SK-N-SH treated with all-trans-retinoic acid at 6 μM for 48 hours (cell line): ENCODE measurements at regions not wholly inside any gene's neighbourhood (a gene's known extent, or its start where the extent isn't known, plus 50 kb on each side); places are given as distances from the start of the nearest gene placed in this dataset.

ENCODE experiments used
- ATAC-seq: fragments of 200-7000 bp; cut with Tn5 transposase; 3 replicates; pipeline ENCODE4 v1.9.1; 2020; ENCODE audit warnings: mild to moderate bottlenecking, moderate library complexity
- ARNTL ChIP-seq: fragments of 450-650 bp; formaldehyde crosslinking; IDR thresholded peaks from 2 replicates; pipeline ENCODE4 v1.5.0; 2020; ENCODE audit warnings: low read depth, mild to moderate bottlenecking, moderate library complexity, borderline replicate concordance
- CSDC2 ChIP-seq: fragments of 250-450 bp; sonication (Bioruptor Pico); IDR thresholded peaks from 2 replicates; pipeline ENCODE4 v1.5.0; 2020; ENCODE audit warnings: mild to moderate bottlenecking, moderate library complexity
- ESRRG ChIP-seq: fragments of 250-450 bp; sonication (Bioruptor Pico); IDR thresholded peaks from 2 replicates; pipeline ENCODE4 v1.6.1; 2021; ENCODE audit warnings: mild to moderate bottlenecking
- GLIS3 ChIP-seq: fragments of 250-450 bp; sonication (Bioruptor Pico); IDR thresholded peaks from 2 replicates; pipeline ENCODE4 v1.5.0; 2020; ENCODE audit warnings: mild to moderate bottlenecking, moderate library complexity
- ISL1 ChIP-seq: fragments of 250-450 bp; sonication (Bioruptor Pico); IDR thresholded peaks from 2 replicates; pipeline ENCODE4 v2.1.2; 2022; ENCODE audit warnings: mild to moderate bottlenecking, moderate library complexity
- OSR1 ChIP-seq: fragments of 250-450 bp; sonication (Bioruptor Pico); IDR thresholded peaks from 2 replicates; pipeline ENCODE4 v1.8.0; 2022; ENCODE audit warnings: moderate library complexity, mild to moderate bottlenecking, inconsistent platforms
- PPARA ChIP-seq: fragments of 250-450 bp; sonication (Bioruptor Pico); IDR thresholded peaks from 2 replicates; pipeline ENCODE4 v1.5.0; 2020; ENCODE audit warnings: mild to moderate bottlenecking, borderline replicate concordance
- RARB ChIP-seq: fragments of 250-450 bp; sonication (Bioruptor Pico); IDR thresholded peaks from 2 replicates; pipeline ENCODE4 v1.8.0; 2021; ENCODE audit warnings: mild to moderate bottlenecking, moderate library complexity
- SNAI2 ChIP-seq: fragments of 250-450 bp; sonication (Bioruptor Pico); IDR thresholded peaks from 2 replicates; pipeline ENCODE4 v1.5.0; 2020; ENCODE audit warnings: mild to moderate bottlenecking, moderate library complexity
- TCF4 ChIP-seq: fragments of 250-450 bp; sonication (Bioruptor Pico); IDR thresholded peaks from 2 replicates; pipeline ENCODE4 v1.8.0; 2021; ENCODE audit warnings: mild to moderate bottlenecking, moderate library complexity, borderline replicate concordance
- TOX ChIP-seq: fragments of 250-450 bp; sonication (Bioruptor Pico); IDR thresholded peaks from 2 replicates; pipeline ENCODE4 v1.8.0; 2021; ENCODE audit warnings: mild to moderate bottlenecking, moderate library complexity, borderline replicate concordance
- ZFP3 ChIP-seq: fragments of 250-450 bp; sonication (Bioruptor Pico); IDR thresholded peaks from 2 replicates; pipeline ENCODE4 v1.5.0; 2020; ENCODE audit warnings: mild to moderate bottlenecking, moderate library complexity
- ZFP30 ChIP-seq: fragments of 450-650 bp; formaldehyde crosslinking; IDR thresholded peaks from 2 replicates; pipeline ENCODE4 v1.5.0; 2022; ENCODE audit warnings: mild to moderate bottlenecking, moderate library complexity
- ZNF565 ChIP-seq: fragments of 450-650 bp; formaldehyde crosslinking; conservative IDR thresholded peaks from 2 replicates; pipeline ENCODE4 v1.5.0; 2020; ENCODE audit warnings: low read depth, mild to moderate bottlenecking, moderate library complexity
- ZNF70 ChIP-seq: fragments of 450-650 bp; formaldehyde crosslinking; IDR thresholded peaks from 2 replicates; pipeline ENCODE4 v1.5.0; 2020; ENCODE audit warnings: mild to moderate bottlenecking, moderate library complexity
- ZNF8 ChIP-seq: fragments of 450-650 bp; formaldehyde crosslinking; IDR thresholded peaks from 2 replicates; pipeline ENCODE4 v1.5.0; 2020; ENCODE audit warnings: mild to moderate bottlenecking, moderate library complexity
- TF ChIP-seq, protein P1 (sequence below): fragments of 250-450 bp; sonication (Bioruptor Pico); IDR thresholded peaks from 2 replicates; pipeline ENCODE4 v1.8.0; 2020; ENCODE audit warnings: mild to moderate bottlenecking, moderate library complexity, borderline replicate concordance
- TF ChIP-seq, protein P2 (sequence below): fragments of 250-450 bp; sonication (Bioruptor Pico); IDR thresholded peaks from 2 replicates; pipeline ENCODE4 v1.5.1; 2021; ENCODE audit warnings: mild to moderate bottlenecking, moderate library complexity
- TF ChIP-seq, protein P3 (sequence below): fragments of 250-450 bp; sonication (Bioruptor Pico); IDR thresholded peaks from 2 replicates; pipeline ENCODE4 v1.5.0; 2020; ENCODE audit warnings: mild to moderate bottlenecking, moderate library complexity
- TF ChIP-seq, protein P4 (sequence below): fragments of 250-450 bp; sonication (Bioruptor Pico); IDR thresholded peaks from 2 replicates; pipeline ENCODE4 v1.5.1; 2020; ENCODE audit warnings: low read depth, mild to moderate bottlenecking, moderate library complexity

DNA sequence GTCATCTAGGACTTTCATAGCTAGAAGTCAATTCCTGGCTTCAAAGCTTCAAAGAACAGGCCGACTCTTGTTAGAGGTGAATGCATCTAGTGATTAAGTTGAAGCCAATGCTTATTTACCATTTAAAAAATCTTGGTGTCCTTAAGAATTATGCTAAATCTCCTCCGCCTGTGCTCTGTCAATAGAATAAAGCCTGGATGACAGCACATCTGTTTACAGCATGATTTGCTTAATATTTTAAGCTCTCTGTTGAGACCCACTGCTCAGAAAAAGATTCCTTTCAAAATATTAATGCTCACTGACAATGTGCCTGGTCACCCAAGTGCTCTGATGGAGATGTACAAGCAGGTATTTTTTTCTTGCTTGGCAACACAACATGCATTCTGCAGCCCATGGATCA, 649.1 kb upstream of the USP24 start:
- TF ChIP-seq ISL1 (CRISPR knock-in tag): no peak
- ATAC-seq: no peak

DNA sequence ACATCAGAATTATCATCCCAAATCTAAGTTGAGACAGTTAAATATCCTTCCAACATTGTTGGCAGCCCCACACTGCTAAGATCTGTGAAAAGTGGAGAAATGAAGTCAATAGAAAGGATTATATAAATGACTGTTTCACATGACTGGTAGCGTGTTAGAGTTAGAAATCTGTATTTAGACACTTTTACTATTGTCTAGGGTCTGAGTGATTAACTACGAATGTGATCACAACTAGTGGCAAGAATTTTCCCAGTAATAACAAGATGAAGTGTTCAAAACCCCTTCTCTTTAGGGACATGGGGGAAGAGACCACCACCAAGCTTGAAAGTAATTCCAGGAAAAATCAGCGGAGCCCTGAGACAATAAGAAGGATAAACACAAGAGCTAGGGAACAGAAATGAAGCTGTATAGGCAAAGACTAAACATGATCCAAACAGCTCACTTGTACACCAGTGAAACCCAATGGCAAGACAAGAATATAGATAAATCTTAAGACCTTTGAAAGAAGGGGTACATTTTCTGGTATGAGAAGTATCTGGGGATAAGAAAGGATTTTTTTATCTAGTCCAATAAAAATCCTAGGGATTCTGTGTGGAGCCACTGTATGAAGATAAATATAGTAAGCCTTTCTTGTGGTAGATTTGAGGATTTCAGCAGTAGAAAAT, 646.6 kb upstream of the USP24 start:
- no peak for TF ChIP-seq ZNF565
- no peak for TF ChIP-seq ARNTL (CRISPR knock-in tag)
- TF ChIP-seq, protein P1, sequence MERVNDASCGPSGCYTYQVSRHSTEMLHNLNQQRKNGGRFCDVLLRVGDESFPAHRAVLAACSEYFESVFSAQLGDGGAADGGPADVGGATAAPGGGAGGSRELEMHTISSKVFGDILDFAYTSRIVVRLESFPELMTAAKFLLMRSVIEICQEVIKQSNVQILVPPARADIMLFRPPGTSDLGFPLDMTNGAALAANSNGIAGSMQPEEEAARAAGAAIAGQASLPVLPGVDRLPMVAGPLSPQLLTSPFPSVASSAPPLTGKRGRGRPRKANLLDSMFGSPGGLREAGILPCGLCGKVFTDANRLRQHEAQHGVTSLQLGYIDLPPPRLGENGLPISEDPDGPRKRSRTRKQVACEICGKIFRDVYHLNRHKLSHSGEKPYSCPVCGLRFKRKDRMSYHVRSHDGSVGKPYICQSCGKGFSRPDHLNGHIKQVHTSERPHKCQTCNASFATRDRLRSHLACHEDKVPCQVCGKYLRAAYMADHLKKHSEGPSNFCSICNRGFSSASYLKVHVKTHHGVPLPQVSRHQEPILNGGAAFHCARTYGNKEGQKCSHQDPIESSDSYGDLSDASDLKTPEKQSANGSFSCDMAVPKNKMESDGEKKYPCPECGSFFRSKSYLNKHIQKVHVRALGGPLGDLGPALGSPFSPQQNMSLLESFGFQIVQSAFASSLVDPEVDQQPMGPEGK (CRISPR knock-in tag): no peak
- TF ChIP-seq ESRRG (CRISPR knock-in tag): no peak
- TF ChIP-seq, protein P2, sequence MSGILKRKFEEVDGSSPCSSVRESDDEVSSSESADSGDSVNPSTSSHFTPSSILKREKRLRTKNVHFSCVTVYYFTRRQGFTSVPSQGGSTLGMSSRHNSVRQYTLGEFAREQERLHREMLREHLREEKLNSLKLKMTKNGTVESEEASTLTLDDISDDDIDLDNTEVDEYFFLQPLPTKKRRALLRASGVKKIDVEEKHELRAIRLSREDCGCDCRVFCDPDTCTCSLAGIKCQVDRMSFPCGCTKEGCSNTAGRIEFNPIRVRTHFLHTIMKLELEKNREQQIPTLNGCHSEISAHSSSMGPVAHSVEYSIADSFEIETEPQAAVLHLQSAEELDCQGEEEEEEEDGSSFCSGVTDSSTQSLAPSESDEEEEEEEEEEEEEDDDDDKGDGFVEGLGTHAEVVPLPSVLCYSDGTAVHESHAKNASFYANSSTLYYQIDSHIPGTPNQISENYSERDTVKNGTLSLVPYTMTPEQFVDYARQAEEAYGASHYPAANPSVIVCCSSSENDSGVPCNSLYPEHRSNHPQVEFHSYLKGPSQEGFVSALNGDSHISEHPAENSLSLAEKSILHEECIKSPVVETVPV (CRISPR knock-in tag): no peak
- TF ChIP-seq, protein P3, sequence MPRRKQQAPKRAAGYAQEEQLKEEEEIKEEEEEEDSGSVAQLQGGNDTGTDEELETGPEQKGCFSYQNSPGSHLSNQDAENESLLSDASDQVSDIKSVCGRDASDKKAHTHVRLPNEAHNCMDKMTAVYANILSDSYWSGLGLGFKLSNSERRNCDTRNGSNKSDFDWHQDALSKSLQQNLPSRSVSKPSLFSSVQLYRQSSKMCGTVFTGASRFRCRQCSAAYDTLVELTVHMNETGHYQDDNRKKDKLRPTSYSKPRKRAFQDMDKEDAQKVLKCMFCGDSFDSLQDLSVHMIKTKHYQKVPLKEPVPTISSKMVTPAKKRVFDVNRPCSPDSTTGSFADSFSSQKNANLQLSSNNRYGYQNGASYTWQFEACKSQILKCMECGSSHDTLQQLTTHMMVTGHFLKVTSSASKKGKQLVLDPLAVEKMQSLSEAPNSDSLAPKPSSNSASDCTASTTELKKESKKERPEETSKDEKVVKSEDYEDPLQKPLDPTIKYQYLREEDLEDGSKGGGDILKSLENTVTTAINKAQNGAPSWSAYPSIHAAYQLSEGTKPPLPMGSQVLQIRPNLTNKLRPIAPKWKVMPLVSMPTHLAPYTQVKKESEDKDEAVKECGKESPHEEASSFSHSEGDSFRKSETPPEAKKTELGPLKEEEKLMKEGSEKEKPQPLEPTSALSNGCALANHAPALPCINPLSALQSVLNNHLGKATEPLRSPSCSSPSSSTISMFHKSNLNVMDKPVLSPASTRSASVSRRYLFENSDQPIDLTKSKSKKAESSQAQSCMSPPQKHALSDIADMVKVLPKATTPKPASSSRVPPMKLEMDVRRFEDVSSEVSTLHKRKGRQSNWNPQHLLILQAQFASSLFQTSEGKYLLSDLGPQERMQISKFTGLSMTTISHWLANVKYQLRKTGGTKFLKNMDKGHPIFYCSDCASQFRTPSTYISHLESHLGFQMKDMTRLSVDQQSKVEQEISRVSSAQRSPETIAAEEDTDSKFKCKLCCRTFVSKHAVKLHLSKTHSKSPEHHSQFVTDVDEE (CRISPR knock-in tag): no peak
- TF ChIP-seq GLIS3 (CRISPR knock-in tag): no peak
- TF ChIP-seq ISL1 (CRISPR knock-in tag): no peak
- no peak for TF ChIP-seq ZNF8 (CRISPR knock-in tag)
- TF ChIP-seq CSDC2 (CRISPR knock-in tag): no peak
- TF ChIP-seq RARB (CRISPR knock-in tag): no peak
- no peak for TF ChIP-seq TOX
- TF ChIP-seq ZNF70 (CRISPR knock-in tag): no peak
- no peak for TF ChIP-seq TCF4 (CRISPR knock-in tag)
- TF ChIP-seq, protein P4, sequence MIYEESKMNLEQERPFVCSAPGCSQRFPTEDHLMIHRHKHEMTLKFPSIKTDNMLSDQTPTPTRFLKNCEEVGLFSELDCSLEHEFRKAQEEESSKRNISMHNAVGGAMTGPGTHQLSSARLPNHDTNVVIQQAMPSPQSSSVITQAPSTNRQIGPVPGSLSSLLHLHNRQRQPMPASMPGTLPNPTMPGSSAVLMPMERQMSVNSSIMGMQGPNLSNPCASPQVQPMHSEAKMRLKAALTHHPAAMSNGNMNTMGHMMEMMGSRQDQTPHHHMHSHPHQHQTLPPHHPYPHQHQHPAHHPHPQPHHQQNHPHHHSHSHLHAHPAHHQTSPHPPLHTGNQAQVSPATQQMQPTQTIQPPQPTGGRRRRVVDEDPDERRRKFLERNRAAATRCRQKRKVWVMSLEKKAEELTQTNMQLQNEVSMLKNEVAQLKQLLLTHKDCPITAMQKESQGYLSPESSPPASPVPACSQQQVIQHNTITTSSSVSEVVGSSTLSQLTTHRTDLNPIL (CRISPR knock-in tag): no peak
- no peak for TF ChIP-seq PPARA (CRISPR knock-in tag)
- TF ChIP-seq SNAI2 (CRISPR knock-in tag): no peak
- ATAC-seq: no peak

DNA sequence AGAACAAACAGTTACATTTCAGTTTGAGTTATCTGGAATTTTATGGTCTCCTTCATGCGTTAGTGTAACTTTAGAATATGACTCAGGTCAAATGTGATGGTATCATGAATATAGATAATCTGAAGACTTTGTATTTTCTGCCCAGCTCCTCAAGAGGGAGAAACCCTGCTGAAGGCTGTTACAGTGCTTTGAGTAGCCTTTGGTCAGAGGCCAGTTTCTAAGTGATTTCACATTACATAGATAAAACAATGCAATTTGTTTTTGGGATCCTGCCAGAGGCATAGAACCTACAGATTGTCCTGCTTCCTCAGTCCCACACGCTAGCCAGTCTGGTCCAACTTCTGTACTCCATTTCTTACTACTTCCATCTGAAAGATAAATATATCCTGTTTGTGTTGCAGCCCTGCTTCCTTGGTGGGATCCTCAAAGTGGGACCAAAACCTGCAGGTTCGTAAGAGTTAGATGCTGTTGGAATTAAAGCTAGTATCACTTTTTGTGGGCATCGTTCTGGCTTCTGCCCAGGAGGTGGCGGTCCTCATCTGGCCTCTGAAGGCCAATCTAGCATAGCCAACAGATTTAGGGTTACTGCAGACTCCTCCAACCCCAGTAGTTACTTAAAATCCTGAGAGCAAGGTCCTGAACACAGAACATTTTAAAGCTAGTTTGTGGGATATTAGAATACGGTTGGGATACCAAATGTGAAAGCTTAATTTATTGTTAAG, 645.8 kb upstream of the USP24 start:
- TF ChIP-seq ZFP3 (CRISPR knock-in tag) (0 out of 2 replicates have a peak, but pooled peaks have one; percentile 44), ISL1 (CRISPR knock-in tag) (peak; percentile 79), CSDC2 (CRISPR knock-in tag) (no peak)
- TF ChIP-seq, all 23 proteins: peak for 2
- ATAC-seq: peak; percentile 78

DNA sequence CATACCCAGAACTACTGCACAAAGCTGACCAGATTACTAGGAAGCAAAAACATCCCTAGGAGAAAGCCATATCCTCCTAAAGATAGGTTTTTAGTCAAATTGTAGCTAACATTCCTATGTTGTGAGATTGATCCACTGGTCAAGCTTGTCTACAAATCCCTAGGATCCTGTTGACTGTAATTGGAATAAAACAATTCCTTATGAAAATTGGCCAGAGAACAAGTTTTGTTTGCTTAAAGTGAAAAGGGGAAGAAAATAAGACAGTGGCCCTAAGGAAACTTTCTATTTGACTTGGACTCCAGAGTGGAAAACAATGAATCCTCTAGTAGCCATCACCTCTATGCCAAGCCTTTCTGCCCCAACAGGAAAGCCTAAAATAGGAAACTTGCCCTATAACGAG, 645.2 kb upstream of the USP24 start:
- TF ChIP-seq ZFP30 (CRISPR knock-in tag) (no peak), TCF4 (CRISPR knock-in tag) (no peak), ARNTL (CRISPR knock-in tag) (no peak), RARB (CRISPR knock-in tag) (no peak), ZNF565 (no peak), ISL1 (CRISPR knock-in tag) (no peak), SNAI2 (CRISPR knock-in tag) (no peak), TOX (no peak), OSR1 (no peak), CSDC2 (CRISPR knock-in tag) (no peak), ZNF70 (CRISPR knock-in tag) (no peak), GLIS3 (CRISPR knock-in tag) (no peak), ZFP3 (CRISPR knock-in tag) (no peak), ESRRG (CRISPR knock-in tag) (no peak)
- TF ChIP-seq, protein P2 (CRISPR knock-in tag): no peak
- TF ChIP-seq, protein P3 (CRISPR knock-in tag): no peak
- peak; percentile 19; the same call in 1 of the 3 replicates for ATAC-seq
